H9 (cell line): ENCODE measurements at regions not wholly inside any gene's neighbourhood (a gene's known extent, or its start where the extent isn't known, plus 50 kb on each side); places are given as distances from the start of the nearest gene placed in this dataset.

Experiments used
- DNase-seq: peaks from one replicate; pipeline ENCODE4 v3.0.0-alpha.2; 2017
- H2AFZ ChIP-seq: one replicate; pipeline ENCODE4 v1.6.1; 2013; ENCODE audit warnings: mild to moderate bottlenecking, low read length, control low read depth, moderate library complexity
- H2AK5ac ChIP-seq: 2 replicates; pipeline ENCODE4 v1.6.1; 2013; ENCODE audit warnings: low read length, control low read depth, mixed read lengths; ENCODE audit not compliant: insufficient read length
- H2BK120ac ChIP-seq: one replicate; pipeline ENCODE4 v1.6.1; 2013; ENCODE audit warnings: low read depth, mild to moderate bottlenecking, low read length, control low read depth, inconsistent platforms; ENCODE audit not compliant: poor library complexity, severe bottlenecking
- H2BK12ac ChIP-seq: 2 replicates; pipeline ENCODE4 v1.6.1; 2013; ENCODE audit warnings: low read length, control low read depth, mixed read lengths, low read depth; ENCODE audit not compliant: insufficient read length
- H2BK15ac ChIP-seq: 2 replicates; pipeline ENCODE4 v1.6.1; 2013; ENCODE audit warnings: low read depth, low read length, control low read depth
- H2BK20ac ChIP-seq: one replicate; pipeline ENCODE4 v1.6.1; 2013; ENCODE audit warnings: low read depth, mild to moderate bottlenecking, low read length, control low read depth, inconsistent platforms; ENCODE audit not compliant: poor library complexity, severe bottlenecking
- H2BK5ac ChIP-seq: 2 replicates; pipeline ENCODE4 v1.6.1; 2013; ENCODE audit warnings: low read length, control low read depth, mixed read lengths; ENCODE audit not compliant: insufficient read length
- H3K14ac ChIP-seq: 2 replicates; pipeline ENCODE4 v1.6.1; 2013; ENCODE audit warnings: low read length, control low read depth; ENCODE audit not compliant: insufficient read depth
- H3K18ac ChIP-seq: 2 replicates; pipeline ENCODE4 v1.6.1; 2013; ENCODE audit warnings: low read depth, mild to moderate bottlenecking, mixed read lengths, low read length, control low read depth; ENCODE audit not compliant: insufficient read length
- H3K23ac ChIP-seq: 2 replicates; pipeline ENCODE4 v1.6.1; 2013; ENCODE audit warnings: low read length, control low read depth, mixed read lengths, low read depth; ENCODE audit not compliant: insufficient read length
- H3K23me2 ChIP-seq: 2 replicates; pipeline ENCODE4 v1.6.1; 2013; ENCODE audit warnings: low read depth, mild to moderate bottlenecking, mixed read lengths, low read length, control low read depth; ENCODE audit not compliant: insufficient read length, poor library complexity, severe bottlenecking
- H3K27ac ChIP-seq: 2 replicates; pipeline ENCODE4 v1.5.1; 2013; ENCODE audit warnings: low read length, control low read depth, mixed read lengths, low read depth; ENCODE audit not compliant: insufficient read length
- H3K27me3 ChIP-seq: 2 replicates; pipeline ENCODE4 v1.6.1; 2013; ENCODE audit warnings: low read length, control low read depth, inconsistent platforms; ENCODE audit not compliant: insufficient read depth
- H3K4ac ChIP-seq: 2 replicates; pipeline ENCODE4 v1.6.1; 2013; ENCODE audit warnings: low read depth, mild to moderate bottlenecking, control low read depth, inconsistent platforms, low read length, moderate library complexity
- H3K4me1 ChIP-seq: 2 replicates; pipeline ENCODE4 v1.6.1; 2013; ENCODE audit warnings: low read length, control low read depth, inconsistent platforms; ENCODE audit not compliant: insufficient read depth
- H3K4me2 ChIP-seq: 2 replicates; pipeline ENCODE4 v1.6.1; 2013; ENCODE audit warnings: low read length, control low read depth, mixed read lengths; ENCODE audit not compliant: insufficient read length, insufficient read depth
- H3K56ac ChIP-seq: 2 replicates; pipeline ENCODE4 v1.6.1; 2013; ENCODE audit warnings: low read depth, mild to moderate bottlenecking, mixed read lengths, low read length, control low read depth; ENCODE audit not compliant: insufficient read length
- H3K79me1 ChIP-seq: 2 replicates; pipeline ENCODE4 v1.6.1; 2013; ENCODE audit warnings: low read depth, mild to moderate bottlenecking, moderate library complexity, low read length, control low read depth, inconsistent platforms; ENCODE audit not compliant: insufficient read depth, poor library complexity, severe bottlenecking
- H3K79me2 ChIP-seq: 2 replicates; pipeline ENCODE4 v1.6.1; 2013; ENCODE audit warnings: low read length, control low read depth, inconsistent platforms; ENCODE audit not compliant: insufficient read depth
- H3K9ac ChIP-seq: 2 replicates; pipeline ENCODE4 v1.6.1; 2013; ENCODE audit warnings: low read length, control low read depth, mixed read lengths; ENCODE audit not compliant: insufficient read length; ENCODE audit errors: extremely low read depth
- H3K9me3 ChIP-seq: one replicate; pipeline ENCODE4 v1.6.1; 2013; ENCODE audit warnings: low read depth, low read length, inconsistent platforms; ENCODE audit not compliant: control insufficient read depth
- H3T11ph ChIP-seq: one replicate; pipeline ENCODE4 v1.6.1; 2013; ENCODE audit warnings: mild to moderate bottlenecking, low read length, control low read depth, inconsistent platforms
- H4K20me1 ChIP-seq: one replicate; pipeline ENCODE4 v1.6.1; 2013; ENCODE audit not compliant: control insufficient read depth, insufficient read length, insufficient read depth
- H4K5ac ChIP-seq: 2 replicates; pipeline ENCODE4 v1.6.1; 2013; ENCODE audit warnings: low read depth, mild to moderate bottlenecking, mixed read lengths, low read length, control low read depth; ENCODE audit not compliant: insufficient read length
- H4K8ac ChIP-seq: replicated peaks from 2 replicates; pipeline ENCODE4 v1.6.1; 2013; ENCODE audit warnings: low read length, control low read depth, mixed read lengths, low read depth; ENCODE audit not compliant: insufficient read length
- H4K91ac ChIP-seq: 2 replicates; pipeline ENCODE4 v1.6.1; 2013; ENCODE audit warnings: low read depth, mild to moderate bottlenecking, moderate library complexity, mixed read lengths, low read length, control low read depth; ENCODE audit not compliant: insufficient read length
- H3K27ac Mint-ChIP-seq, 3 experiments: 2 replicates in 2 of 3; 3 replicates in 1 of 3; pipeline ENCODE4 v1.8.0; 2020 to 2021; ENCODE audit warnings: mixed read lengths in 3 of 3, mild to moderate bottlenecking in 1 of 3, moderate library complexity in 1 of 3
- H3K27me3 Mint-ChIP-seq: 2 replicates; pipeline ENCODE4 v1.8.0; 2021; ENCODE audit warnings: low read depth, mild to moderate bottlenecking, moderate library complexity, mixed read lengths
- H3K36me3 Mint-ChIP-seq, 3 experiments: 2 replicates in 2 of 3; 3 replicates in 1 of 3; pipeline ENCODE4 v1.8.0; 2020 to 2021; ENCODE audit warnings: low read depth in 3 of 3, mixed read lengths in 3 of 3; ENCODE audit not compliant: insufficient read depth in 1 of 3
- H3K4me1 Mint-ChIP-seq, 2 experiments: 2 replicates each; pipeline ENCODE4 v1.8.0; 2020; ENCODE audit warnings: mixed read lengths in 2 of 2
- H3K4me3 Mint-ChIP-seq, 2 experiments: 2 replicates in 1 of 2; 3 replicates in 1 of 2; pipeline ENCODE4 v1.8.0; 2020 to 2021; ENCODE audit warnings: mild to moderate bottlenecking in 2 of 2, mixed read lengths in 2 of 2, moderate library complexity in 1 of 2
- H3K9me3 Mint-ChIP-seq, 2 experiments: 2 replicates in 1 of 2; 3 replicates in 1 of 2; pipeline ENCODE4 v1.8.0; 2020; ENCODE audit warnings: mild to moderate bottlenecking in 2 of 2, mixed read lengths in 2 of 2, moderate library complexity in 1 of 2
- TF ChIP-seq, protein P1 (sequence below): fragments of 200-600 bp; sonication (generic); conservative IDR thresholded peaks from 3 replicates; pipeline ENCODE4 v1.8.0; 2021; ENCODE audit warnings: antibody characterized with exemption, mild to moderate bottlenecking

- H3K9me3 Mint-ChIP-seq: no peaks in the 10 kb centered on the region
- Histone ChIP-seq H4K91ac (no peak overlapping the region), H3K27me3 (no peaks in the 10 kb centered on the region), H2BK12ac (no peak overlapping the region), H3K14ac (no peak overlapping the region), H3T11ph (no peak overlapping the region), H2AFZ (no peak overlapping the region), H3K4me1 (no peaks in the 10 kb centered on the region), H3K9ac (no peak overlapping the region), H4K8ac (no peak overlapping the region), H4K5ac (no peak overlapping the region), H2BK20ac (no peak overlapping the region), H3K18ac (no peak overlapping the region), H2AK5ac (no peak overlapping the region), H3K23ac (no peak overlapping the region), H3K56ac (no peak overlapping the region), H3K23me2 (no peaks in the 10 kb centered on the region), H3K9me3 (no peaks in the 10 kb centered on the region), H2BK120ac (no peak overlapping the region), H3K27ac (no peak overlapping the region), H3K79me1 (no peaks in the 10 kb centered on the region), H2BK5ac (no peak overlapping the region), H4K20me1 (no peaks in the 10 kb centered on the region), H2BK15ac (no peak overlapping the region), H3K79me2 (no peaks in the 10 kb centered on the region), H3K4ac (no peak overlapping the region), H3K4me2 (no peak overlapping the region)
- no peaks in the 10 kb centered on the region for H3K27me3 Mint-ChIP-seq
- H3K4me1 Mint-ChIP-seq: peaks cover 4 to 7% of the 10 kb centered on the region in 2 experiments
- DNase-seq: no peak
- H3K36me3 Mint-ChIP-seq: no peaks in the 10 kb centered on the region
- H3K27ac Mint-ChIP-seq: no peak overlapping the region
- TF ChIP-seq, protein P1, sequence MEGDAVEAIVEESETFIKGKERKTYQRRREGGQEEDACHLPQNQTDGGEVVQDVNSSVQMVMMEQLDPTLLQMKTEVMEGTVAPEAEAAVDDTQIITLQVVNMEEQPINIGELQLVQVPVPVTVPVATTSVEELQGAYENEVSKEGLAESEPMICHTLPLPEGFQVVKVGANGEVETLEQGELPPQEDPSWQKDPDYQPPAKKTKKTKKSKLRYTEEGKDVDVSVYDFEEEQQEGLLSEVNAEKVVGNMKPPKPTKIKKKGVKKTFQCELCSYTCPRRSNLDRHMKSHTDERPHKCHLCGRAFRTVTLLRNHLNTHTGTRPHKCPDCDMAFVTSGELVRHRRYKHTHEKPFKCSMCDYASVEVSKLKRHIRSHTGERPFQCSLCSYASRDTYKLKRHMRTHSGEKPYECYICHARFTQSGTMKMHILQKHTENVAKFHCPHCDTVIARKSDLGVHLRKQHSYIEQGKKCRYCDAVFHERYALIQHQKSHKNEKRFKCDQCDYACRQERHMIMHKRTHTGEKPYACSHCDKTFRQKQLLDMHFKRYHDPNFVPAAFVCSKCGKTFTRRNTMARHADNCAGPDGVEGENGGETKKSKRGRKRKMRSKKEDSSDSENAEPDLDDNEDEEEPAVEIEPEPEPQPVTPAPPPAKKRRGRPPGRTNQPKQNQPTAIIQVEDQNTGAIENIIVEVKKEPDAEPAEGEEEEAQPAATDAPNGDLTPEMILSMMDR: no peak
- no peak overlapping the region for H3K4me3 Mint-ChIP-seq
Measured at GRCh38 chr1:73727036-73727435, 470.9 kb downstream of the LRRIQ3 start.
